ENCODE measurements at regions not wholly inside any gene's neighbourhood (a gene's known extent, or its start where the extent isn't known, plus 50 kb on each side); places are given as distances from the start of the nearest gene placed in this dataset.

DNA sequence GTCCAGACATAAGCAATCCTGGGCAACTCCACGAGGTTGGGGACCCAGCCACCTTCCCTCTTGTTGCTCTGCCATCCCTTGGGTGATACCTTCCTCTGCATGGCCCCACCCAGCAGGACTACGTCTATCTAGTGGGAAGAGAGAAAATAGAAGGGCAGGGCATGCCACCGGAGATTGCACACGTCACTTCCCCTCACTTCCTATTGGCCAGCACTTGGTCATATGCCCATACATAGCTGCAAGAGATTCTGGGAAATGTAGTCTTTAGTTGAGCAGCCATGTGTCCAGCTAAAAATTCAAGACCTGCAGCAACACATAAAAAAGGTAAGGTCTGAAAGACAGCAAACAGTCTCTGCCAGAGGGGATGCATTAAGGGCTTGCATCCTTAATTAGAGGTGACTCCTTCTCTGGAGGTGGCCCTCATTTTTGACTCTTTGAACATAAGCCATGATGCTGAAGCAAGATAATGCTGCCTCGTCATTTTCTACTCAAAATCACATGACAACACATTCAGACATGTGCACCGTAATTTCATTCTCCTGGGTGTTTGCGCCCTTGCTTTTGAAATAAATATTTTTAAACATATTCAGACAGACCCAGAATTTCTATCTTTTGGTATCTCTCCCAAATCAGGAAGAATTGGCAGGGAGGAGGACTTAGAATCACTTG is 91.8 kb upstream of the PWP1 start (continued):
- no peak for TF ChIP-seq ETV6 (IDR thresholded peaks at IDR 0.05; ENCODE audit: borderline replicate concordance in 1 of 2, low read depth in 2 of 2, low read length in 1 of 2)
- TF ChIP-seq ETV6 (CRISPR knock-in tag; IDR thresholded peaks at IDR 0.05; ENCODE audit: borderline replicate concordance), result no peak
- TF ChIP-seq MEF2A (IDR thresholded peaks at IDR 0.05; ENCODE audit: control insufficient read depth, low read depth, low read length), result no peak
- TF ChIP-seq CBX1 (IDR thresholded peaks at IDR 0.05; ENCODE audit: low read depth), result 0 out of 2 replicates have a peak, but pooled peaks have one; percentile 18
- TF ChIP-seq HCFC1 (IDR thresholded peaks at IDR 0.05; ENCODE audit: low read depth, low read length), result peak; percentile 80
- no peak for TF ChIP-seq KDM2B (CRISPR knock-in tag; IDR thresholded peaks at IDR 0.05)
- TF ChIP-seq SREBF1 (IDR thresholded peaks at IDR 0.05; ENCODE audit: borderline replicate concordance, low read depth, low read length), result no peak
- peak; percentile 62 for TF ChIP-seq MAFF (IDR thresholded peaks at IDR 0.05; ENCODE audit: low read length)
- TF ChIP-seq HMGN3 (IDR thresholded peaks at IDR 0.05; ENCODE audit: borderline replicate concordance, extremely low read depth, insufficient read length, low read depth, low read length), result no peak
- no peak for TF ChIP-seq ZNF280B (CRISPR knock-in tag; IDR thresholded peaks at IDR 0.05)
- peak; percentile 93 for TF ChIP-seq USF2 (CRISPR knock-in tag; IDR thresholded peaks at IDR 0.05)
- TF ChIP-seq, protein P1, sequence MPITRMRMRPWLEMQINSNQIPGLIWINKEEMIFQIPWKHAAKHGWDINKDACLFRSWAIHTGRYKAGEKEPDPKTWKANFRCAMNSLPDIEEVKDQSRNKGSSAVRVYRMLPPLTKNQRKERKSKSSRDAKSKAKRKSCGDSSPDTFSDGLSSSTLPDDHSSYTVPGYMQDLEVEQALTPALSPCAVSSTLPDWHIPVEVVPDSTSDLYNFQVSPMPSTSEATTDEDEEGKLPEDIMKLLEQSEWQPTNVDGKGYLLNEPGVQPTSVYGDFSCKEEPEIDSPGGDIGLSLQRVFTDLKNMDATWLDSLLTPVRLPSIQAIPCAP (CRISPR knock-in tag; IDR thresholded peaks at IDR 0.05; ENCODE audit: borderline replicate concordance), result no peak
- TF ChIP-seq RAD51 (IDR thresholded peaks at IDR 0.05; ENCODE audit: borderline replicate concordance, low read depth), result peak; percentile 81
- TF ChIP-seq BMI1 (IDR thresholded peaks at IDR 0.05; ENCODE audit: low read length), result no peak
- TF ChIP-seq MAFG (tag; conservative IDR thresholded peaks at IDR 0.05), result peak; percentile 70
- peak; percentile 44; the same call in 1 of the 2 replicates for TF ChIP-seq MAFK (IDR thresholded peaks at IDR 0.05; ENCODE audit: low read length)
- peak; percentile 51 for TF ChIP-seq RBM25 (IDR thresholded peaks at IDR 0.05; ENCODE audit: low read depth, low read length, severe bottlenecking)
- TF ChIP-seq, protein P2, sequence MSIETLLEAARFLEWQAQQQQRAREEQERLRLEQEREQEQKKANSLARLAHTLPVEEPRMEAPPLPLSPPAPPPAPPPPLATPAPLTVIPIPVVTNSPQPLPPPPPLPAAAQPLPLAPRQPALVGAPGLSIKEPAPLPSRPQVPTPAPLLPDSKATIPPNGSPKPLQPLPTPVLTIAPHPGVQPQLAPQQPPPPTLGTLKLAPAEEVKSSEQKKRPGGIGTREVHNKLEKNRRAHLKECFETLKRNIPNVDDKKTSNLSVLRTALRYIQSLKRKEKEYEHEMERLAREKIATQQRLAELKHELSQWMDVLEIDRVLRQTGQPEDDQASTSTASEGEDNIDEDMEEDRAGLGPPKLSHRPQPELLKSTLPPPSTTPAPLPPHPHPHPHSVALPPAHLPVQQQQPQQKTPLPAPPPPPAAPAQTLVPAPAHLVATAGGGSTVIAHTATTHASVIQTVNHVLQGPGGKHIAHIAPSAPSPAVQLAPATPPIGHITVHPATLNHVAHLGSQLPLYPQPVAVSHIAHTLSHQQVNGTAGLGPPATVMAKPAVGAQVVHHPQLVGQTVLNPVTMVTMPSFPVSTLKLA (conservative IDR thresholded peaks at IDR 0.05), result 0 out of 4 replicates have a peak, but pooled peaks of 1 of the 2 experiments have one; percentile 24
- TF ChIP-seq ZNF316 (IDR thresholded peaks at IDR 0.05), result peak; percentile 81
- no peak for TF ChIP-seq ZBTB17 (CRISPR knock-in tag; IDR thresholded peaks at IDR 0.05)
- TF ChIP-seq ELF4 (CRISPR knock-in tag; IDR thresholded peaks at IDR 0.05), result no peak
- peak; percentile 20; the same call in 1 of the 2 replicates for TF ChIP-seq ZBTB12 (CRISPR knock-in tag; IDR thresholded peaks at IDR 0.05)
- TF ChIP-seq CBX5 (IDR thresholded peaks at IDR 0.05; ENCODE audit: borderline replicate concordance, low read depth), result 0 out of 2 replicates have a peak, but pooled peaks have one; percentile 48
